ENCODE measurements at regions not wholly inside any gene's neighbourhood (a gene's known extent, or its start where the extent isn't known, plus 50 kb on each side); places are given as distances from the start of the nearest gene placed in this dataset.

DNA sequence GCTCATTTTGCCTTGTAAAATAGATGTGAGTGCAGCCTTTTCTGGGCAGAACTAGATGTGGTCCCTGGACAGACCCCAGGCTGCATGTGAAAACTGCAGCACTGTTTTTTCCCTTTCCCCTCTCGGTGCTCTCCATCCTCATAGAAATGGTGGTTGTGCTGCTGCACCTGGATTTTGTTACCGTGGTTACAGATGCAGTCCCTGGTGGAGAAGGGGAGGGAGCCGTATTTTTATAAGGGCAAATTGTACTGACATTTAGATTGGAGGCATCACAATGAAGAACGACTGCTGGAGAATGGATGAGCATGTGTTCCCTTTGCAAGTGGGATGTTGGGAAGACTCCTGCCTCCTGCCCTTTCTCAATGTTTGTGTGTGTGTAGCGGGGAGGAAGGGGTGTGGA is 469.9 kb downstream of the CCSER2 start:
- TF ChIP-seq, protein P1, sequence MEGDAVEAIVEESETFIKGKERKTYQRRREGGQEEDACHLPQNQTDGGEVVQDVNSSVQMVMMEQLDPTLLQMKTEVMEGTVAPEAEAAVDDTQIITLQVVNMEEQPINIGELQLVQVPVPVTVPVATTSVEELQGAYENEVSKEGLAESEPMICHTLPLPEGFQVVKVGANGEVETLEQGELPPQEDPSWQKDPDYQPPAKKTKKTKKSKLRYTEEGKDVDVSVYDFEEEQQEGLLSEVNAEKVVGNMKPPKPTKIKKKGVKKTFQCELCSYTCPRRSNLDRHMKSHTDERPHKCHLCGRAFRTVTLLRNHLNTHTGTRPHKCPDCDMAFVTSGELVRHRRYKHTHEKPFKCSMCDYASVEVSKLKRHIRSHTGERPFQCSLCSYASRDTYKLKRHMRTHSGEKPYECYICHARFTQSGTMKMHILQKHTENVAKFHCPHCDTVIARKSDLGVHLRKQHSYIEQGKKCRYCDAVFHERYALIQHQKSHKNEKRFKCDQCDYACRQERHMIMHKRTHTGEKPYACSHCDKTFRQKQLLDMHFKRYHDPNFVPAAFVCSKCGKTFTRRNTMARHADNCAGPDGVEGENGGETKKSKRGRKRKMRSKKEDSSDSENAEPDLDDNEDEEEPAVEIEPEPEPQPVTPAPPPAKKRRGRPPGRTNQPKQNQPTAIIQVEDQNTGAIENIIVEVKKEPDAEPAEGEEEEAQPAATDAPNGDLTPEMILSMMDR (IDR thresholded peaks at IDR 0.05): no peak
- TF ChIP-seq POLR2AphosphoS5 (IDR thresholded peaks at IDR 0.05): no peak

All from transverse colon (tissue), 4 donors.